Ishikawa (cell line): ENCODE measurements at regions not wholly inside any gene's neighbourhood (a gene's known extent, or its start where the extent isn't known, plus 50 kb on each side); places are given as distances from the start of the nearest gene placed in this dataset.

Experiments used
- EGR1 ChIP-seq: IDR thresholded peaks from 2 replicates; pipeline ENCODE4 v1.6.1; 2012
- EP300 ChIP-seq: IDR thresholded peaks from 2 replicates; pipeline ENCODE4 v1.6.1; 2012; ENCODE audit warnings: borderline replicate concordance
- TF ChIP-seq, protein P1 (sequence below): IDR thresholded peaks from 2 replicates; pipeline ENCODE4 v1.6.1; 2012; ENCODE audit warnings: low read depth, mild to moderate bottlenecking

DNA sequence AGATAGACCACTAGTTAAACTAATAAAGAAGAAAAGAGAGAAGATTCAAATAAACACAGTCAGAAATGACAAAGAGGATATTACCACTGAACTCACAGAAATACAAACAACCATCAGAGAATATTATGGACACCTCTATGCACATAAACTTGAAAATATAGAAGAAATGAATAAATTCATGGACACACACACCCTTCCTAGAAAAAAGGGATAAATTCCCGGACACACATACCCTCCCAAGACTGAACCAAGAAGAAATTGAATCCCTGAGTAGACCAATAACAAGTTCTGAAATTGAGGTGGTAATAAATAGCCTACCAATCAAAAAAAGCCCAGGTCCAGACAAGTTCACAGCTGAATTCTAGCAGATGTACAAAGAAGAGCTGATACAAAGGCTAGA, 187.9 kb downstream of the SEC23A start:
- no peak for TF ChIP-seq EGR1
- no peak for TF ChIP-seq EP300
- TF ChIP-seq, protein P1, sequence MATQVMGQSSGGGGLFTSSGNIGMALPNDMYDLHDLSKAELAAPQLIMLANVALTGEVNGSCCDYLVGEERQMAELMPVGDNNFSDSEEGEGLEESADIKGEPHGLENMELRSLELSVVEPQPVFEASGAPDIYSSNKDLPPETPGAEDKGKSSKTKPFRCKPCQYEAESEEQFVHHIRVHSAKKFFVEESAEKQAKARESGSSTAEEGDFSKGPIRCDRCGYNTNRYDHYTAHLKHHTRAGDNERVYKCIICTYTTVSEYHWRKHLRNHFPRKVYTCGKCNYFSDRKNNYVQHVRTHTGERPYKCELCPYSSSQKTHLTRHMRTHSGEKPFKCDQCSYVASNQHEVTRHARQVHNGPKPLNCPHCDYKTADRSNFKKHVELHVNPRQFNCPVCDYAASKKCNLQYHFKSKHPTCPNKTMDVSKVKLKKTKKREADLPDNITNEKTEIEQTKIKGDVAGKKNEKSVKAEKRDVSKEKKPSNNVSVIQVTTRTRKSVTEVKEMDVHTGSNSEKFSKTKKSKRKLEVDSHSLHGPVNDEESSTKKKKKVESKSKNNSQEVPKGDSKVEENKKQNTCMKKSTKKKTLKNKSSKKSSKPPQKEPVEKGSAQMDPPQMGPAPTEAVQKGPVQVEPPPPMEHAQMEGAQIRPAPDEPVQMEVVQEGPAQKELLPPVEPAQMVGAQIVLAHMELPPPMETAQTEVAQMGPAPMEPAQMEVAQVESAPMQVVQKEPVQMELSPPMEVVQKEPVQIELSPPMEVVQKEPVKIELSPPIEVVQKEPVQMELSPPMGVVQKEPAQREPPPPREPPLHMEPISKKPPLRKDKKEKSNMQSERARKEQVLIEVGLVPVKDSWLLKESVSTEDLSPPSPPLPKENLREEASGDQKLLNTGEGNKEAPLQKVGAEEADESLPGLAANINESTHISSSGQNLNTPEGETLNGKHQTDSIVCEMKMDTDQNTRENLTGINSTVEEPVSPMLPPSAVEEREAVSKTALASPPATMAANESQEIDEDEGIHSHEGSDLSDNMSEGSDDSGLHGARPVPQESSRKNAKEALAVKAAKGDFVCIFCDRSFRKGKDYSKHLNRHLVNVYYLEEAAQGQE, result no peak
